H7 (cell line): ENCODE measurements at regions not wholly inside any gene's neighbourhood (a gene's known extent, or its start where the extent isn't known, plus 50 kb on each side); places are given as distances from the start of the nearest gene placed in this dataset.
"Not testable (repeated sequence)": the region's sequence is repeated elsewhere in the genome, so short reads cannot be mapped to it uniquely, and the experiment has no call there.

Experiments
- DNase-seq: peaks from one replicate; pipeline ENCODE4 v3.0.0; 2012
- H3K27me3 ChIP-seq: 2 replicates; pipeline ENCODE4 v1.6.0; 2011; ENCODE audit warnings: mild to moderate bottlenecking, low read length; ENCODE audit not compliant: control insufficient read depth, insufficient read depth
- H3K36me3 ChIP-seq: replicated peaks from 2 replicates; pipeline ENCODE4 v1.5.1; 2011; ENCODE audit warnings: low read length; ENCODE audit not compliant: control insufficient read depth, insufficient read depth
- H3K4me3 ChIP-seq: 2 replicates; pipeline ENCODE4 v1.5.1; 2011; ENCODE audit warnings: low read depth, mild to moderate bottlenecking, control low read depth, low read length, moderate library complexity; ENCODE audit not compliant: insufficient read depth

DNA sequence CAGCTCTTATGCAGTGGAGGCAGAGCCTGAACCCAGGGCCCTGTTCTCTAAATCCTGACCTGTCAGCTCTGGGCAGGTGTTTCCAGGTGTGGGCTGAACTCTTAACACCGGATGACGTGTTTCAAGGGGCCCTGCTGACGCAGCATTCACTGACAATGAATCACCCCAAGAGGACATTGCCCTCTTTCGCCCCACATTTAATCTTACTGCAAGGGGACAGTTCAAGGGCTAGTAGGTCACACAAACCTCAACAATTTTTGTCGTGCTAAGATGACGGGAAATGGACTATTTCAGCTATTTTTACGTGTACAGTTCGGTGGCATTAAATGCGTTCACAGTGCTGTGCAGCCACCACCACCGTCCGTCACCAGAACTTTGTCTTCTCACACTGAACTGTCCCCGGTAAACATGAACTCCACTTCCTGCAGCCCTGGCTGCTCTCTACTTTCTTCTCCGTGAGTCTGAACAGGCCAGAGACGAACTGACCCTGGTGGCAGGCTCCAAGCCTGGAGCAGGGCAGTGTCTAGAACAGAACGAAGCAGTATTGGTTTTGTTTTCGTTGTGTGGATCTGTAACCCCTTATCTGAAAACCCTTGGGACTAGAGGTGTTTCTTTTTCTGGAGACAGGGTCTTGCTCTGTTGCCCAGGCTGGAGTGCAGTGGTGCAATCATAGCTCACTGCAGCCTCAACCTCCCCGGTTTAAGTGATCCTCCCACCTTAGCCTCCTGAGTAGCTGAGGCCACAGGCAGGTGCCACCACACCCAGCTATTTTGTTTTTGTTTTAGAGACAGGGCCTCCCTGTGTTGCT lies 88.4 kb upstream of the CIBAR2 start:
- Histone ChIP-seq H3K27me3 (no peaks in the 10 kb centered on the region), H3K36me3 (no peaks in the 10 kb centered on the region), H3K4me3 (no peak overlapping the region)
- DNase-seq, result no peak

DNA sequence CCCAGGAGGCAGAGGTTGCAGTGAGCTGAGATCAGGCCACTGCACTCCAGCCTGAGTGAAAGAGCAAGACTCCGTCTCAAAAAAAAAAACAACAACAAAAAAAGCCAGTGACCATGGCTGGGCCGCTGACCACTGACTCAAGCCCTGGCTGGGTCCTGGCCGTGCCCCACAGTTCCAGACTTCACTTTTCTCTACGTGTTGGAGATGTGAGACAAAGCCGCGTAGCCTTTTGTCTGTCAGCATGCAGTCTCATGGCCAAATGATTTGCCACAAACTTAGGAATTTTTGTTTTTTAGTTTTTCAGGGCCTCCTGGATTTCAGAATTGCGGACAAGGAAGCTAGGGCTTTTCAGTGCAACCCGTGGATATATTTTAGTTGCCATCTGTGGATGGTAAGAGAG lies 89.3 kb upstream of the CIBAR2 start:
- no peak overlapping the region for H3K4me3 ChIP-seq

DNA sequence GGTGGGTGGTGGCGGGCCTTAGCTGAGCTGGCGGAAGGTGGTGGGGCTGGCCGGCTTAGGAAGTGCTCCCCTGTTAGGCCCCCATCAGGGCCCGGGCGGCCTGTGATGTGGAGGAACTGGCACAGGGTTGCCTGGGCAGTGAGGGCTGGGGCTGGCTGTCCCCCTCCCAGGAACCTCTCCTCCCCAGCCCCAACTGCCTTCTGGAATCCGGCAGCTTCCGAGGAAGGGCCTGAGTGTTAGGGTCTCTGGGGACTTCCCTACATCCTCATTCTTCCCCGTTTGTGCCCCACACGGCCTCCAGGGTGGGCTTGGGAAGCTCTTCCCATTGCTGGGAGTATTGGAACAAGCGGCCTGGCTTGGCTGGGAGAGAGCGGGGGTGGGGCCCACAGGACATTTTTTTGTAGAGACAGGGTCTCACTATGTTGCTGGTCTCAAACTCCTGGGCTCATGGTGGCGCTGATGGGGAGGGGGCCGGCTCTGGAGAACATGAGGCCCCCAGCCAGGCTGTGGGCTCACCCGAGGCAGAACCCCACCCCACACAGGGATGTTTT lies 89.9 kb upstream of the CIBAR2 start:
- peak; percentile 86 for DNase-seq
- Histone ChIP-seq H3K36me3 (no peaks in the 10 kb centered on the region), H3K4me3 (no peak overlapping the region), H3K27me3 (no peaks in the 10 kb centered on the region)

More for the DNA sequence above, 89.3 kb upstream of the CIBAR2 start:
- H3K27me3 ChIP-seq, result no peaks in the 10 kb centered on the region
- DNase-seq, result no peak
- no peaks in the 10 kb centered on the region for H3K36me3 ChIP-seq

DNA sequence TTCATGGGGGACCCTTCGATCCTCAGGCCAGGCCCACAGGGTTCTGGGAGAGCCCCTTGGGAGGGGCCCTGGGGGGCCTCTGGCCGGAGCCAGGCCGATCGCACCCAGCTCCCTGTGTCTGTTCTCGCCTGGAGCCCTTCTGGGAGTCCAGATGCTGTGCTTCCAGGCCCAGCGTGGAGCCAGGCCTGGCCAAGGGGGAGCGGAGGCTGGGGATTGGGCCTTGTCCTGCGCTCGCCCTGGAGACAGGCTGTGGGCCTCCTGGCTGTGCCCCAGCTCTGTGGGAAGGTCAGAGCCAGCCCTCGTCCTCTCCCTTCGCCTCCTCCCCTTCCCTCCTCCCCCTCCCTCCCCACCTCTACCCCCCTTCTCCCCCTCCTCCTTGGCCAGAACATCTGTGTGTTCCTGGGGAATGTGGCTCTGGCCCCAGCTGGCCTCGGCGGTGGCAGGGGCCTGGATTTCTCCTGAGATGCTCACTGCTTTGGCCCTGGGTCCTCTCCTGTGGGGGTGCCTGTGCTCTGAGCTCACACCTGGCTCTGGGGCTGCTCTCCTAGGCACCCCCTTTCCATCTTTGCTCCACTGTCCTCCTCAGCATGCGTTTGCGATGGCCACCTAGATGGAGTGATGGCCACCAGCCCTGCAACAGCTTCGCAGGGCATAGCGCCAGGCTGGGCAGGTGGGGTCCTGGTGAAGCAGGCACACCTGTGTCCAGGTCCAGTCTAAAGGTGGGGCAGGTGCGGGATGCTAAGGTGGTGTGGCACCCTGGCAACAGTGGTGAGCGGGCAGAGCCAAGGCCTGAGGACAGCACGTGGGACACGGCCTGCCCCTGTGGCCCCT lies 90.6 kb upstream of the CIBAR2 start:
- DNase-seq, result peak; percentile 91

DNA sequence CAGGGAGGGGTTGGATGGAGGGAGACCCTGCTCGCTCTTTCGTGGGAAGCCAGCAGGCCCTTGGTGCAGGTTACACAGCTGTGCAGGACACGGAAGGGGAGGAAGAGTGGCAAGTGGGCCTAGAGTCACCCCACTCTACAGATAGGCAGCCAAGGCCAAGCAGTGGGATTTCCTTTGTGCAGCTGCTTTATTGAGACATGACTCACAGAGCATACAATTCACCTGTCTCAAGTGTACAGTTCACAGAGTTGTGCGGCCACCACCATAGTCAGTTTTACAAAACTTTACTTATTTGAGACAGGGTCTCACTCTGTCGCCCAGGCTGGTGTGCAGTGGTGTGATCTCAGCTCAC lies 91.2 kb upstream of the CIBAR2 start:
- Histone ChIP-seq H3K4me3 (no peak overlapping the region), H3K27me3 (no peaks in the 10 kb centered on the region), H3K36me3 (no peaks in the 10 kb centered on the region)
- DNase-seq, result no peak

More for the DNA sequence above, 90.6 kb upstream of the CIBAR2 start:
- Histone ChIP-seq H3K4me3 (no peak overlapping the region), H3K36me3 (no peaks in the 10 kb centered on the region), H3K27me3 (no peaks in the 10 kb centered on the region)

DNA sequence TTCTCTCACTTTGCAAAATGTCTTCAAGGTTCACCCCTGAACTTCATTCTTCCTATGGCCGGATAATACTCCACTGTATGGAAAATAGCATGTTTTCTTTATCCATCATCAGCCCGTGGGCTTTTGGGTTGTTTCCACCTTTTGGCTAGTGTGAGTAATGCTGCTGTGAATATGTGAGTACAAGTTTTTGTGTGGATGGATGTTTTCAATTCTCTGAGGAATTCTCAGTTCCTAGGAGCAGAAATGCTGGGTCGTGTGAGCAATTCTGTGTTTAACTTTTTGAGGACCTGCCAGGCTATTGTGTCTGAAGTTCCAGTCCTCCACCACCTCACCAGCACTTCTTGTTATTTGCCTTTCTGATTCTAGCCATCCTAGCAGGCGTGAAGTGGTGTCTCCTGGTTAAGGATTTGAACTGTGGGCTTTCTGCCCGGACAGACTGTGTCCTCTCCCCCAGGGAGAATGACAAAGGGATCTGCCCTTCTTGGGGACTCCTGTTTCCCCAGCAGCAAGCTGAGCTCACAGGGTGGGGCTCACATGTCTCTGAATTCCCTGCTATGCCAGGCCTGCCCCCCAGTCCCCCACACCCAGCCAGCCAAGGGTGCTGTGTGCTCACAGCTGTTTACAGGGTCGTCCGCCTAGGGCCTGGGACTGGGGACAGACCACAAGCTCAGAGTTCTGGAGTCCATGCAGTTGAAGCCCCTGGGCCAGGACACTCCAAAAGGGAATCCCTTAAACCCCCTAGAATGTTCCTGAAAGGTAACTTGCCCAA lies 92.2 kb upstream of the CIBAR2 start:
- Histone ChIP-seq H3K4me3 (no peak overlapping the region), H3K36me3 (no peaks in the 10 kb centered on the region), H3K27me3 (no peaks in the 10 kb centered on the region)
- DNase-seq, result no peak

DNA sequence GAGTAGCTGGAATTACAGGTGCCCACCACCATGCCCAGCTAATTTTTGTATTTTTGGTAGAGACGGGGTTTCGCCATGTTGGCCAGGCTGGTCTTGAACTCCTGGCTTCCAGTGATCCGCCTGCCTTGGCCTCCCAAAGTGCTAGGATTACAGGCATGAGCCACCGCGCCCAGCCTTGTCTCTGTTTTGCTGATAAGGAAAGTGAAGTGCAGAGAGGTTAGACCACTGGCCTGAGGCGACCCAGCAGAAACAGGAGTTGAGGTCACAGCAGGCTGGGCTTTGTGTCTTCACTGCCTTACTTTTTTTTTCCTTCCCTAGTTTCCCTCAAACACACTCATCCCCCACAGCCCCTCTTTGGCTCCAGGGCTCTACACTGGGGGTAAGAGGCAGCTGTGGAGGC lies 93.0 kb upstream of the CIBAR2 start:
- H3K36me3 ChIP-seq, H3K4me3 ChIP-seq, H3K27me3 ChIP-seq, DNase-seq: not testable (repeated sequence)

DNA sequence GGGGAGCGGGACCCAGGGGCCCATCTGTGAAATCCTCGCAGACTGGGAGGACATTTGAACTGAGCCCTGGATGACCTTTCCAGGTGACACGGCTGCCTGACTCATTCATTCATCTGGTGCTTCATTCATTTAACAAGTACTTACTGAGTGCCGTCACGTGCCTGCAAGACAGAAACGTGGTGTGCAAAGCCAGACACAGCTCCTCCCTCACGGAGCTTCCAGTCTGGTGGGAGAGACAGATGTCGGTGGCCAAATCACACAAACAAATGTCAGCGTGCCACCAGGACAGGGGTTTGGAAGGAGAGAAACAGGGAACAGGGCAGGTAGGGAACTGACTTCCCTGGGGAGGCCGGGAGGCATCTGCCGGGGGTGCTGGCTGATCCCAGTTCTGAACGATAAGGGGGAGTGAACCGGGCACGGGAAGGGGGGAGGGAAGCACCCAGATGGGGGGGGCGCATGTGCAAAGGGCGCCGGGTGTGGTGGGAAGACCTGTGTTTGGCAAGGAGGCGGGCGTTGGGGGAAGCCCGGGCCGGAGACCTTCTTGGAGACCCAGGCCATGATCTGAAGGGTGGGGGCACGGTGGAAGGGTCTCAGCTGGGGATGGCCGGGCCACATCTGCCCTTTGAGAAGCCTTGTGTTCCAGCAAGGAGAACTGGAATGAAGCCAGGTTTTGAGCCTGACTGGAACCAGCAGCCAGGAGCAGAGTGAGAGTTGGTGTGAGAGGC lies 93.6 kb upstream of the CIBAR2 start:
- Histone ChIP-seq H3K36me3 (no peaks in the 10 kb centered on the region), H3K27me3 (no peaks in the 10 kb centered on the region), H3K4me3 (no peak overlapping the region)
- peak; percentile 81 for DNase-seq

DNA sequence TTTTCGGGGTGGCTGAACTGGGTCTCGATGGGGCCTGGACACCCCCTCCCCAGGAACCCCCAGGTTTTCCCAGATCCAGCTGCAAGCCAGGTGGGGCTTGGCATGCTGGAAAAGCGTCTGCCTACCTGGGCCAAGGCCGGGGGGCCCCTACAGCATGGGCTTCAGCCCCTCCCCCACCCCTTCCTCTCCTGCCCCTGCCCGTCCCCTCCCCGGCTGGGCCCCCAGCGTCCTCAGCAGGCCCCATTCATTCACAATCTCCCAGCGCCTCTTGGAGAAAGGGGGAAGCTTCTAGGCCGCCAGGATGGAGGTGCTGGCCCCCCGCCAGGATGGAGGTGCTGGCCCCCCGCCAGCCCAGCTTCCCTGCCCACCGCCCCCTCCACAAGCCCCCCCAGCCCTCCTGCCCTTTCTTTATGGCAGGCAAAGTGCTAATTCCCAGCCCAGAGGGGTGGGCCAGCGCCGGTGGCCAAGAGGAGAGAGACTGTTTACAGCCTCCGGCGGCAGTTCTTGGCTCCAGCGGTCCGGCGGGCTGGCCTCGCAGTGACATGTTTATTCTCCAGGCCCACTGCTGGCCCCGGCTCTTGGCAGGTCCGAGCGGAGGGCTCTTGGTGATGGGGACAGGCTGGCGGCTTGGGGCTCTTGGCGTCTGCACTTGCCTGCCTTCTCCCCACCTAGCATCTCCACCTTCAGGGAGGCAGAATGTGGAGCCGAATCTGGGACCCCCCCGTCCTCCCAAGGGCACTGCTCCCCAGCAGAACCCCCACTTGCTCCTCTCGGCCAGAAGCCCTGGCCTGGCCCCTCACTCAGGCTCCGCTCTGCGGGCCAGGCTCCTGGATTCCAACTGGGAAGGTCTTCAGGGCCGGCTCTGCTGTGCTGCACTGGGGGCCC lies 94.4 kb upstream of the CIBAR2 start:
- no peak overlapping the region for H3K4me3 ChIP-seq
- no peaks in the 10 kb centered on the region for H3K36me3 ChIP-seq
- peak; percentile 92 for DNase-seq
- H3K27me3 ChIP-seq, result no peaks in the 10 kb centered on the region

DNA sequence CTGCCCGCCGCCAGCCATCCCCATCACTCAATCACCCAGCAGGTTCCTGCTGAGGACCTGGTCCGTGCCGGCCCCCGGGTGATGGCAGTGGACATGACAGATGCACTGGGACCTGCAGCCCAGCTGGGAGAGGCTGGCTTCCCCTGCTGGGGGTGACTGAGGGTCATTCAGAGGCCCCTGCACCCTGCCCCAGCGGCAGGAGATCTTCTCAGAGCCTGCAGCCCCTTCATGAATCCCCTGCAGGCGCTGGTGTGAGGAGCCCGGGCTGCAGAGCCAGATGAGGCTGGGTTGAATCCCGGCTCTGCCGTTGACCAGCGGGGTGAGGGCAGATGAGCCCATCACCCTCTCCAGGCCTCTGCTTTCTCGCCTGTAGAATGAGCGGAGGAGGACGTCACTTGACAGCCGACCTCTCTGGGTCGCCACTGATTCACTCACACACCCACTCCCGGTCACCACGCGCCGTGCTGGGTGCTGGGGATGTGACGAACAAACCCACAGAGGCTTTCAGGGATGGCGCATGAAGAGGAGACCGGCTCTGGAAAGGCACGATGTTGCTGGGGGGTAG lies 95.2 kb upstream of the CIBAR2 start:
- Histone ChIP-seq H3K27me3 (no peaks in the 10 kb centered on the region), H3K4me3 (no peak overlapping the region), H3K36me3 (no peaks in the 10 kb centered on the region)
- peak; percentile 77 for DNase-seq

DNA sequence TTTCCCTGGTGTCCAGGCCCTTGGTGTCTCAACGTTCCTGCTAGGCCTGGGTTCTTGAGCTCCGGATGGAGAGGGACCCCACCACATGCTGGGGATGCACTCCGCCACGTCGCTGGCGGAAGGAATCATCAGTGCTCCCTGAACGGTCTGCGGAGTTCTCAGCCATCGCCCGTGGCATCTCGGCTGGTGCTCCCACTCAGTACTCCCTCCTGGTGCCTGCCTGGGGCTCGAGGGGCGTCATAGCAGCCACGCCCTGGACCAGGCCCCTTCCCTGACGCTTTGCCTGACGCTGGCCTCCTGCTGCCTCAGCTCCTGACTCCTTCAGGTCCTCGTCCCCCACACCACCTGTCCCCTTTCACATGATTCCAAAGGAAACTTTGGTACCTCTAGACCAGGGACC lies 95.9 kb upstream of the CIBAR2 start:
- Histone ChIP-seq H3K36me3 (no peaks in the 10 kb centered on the region), H3K4me3 (no peak overlapping the region), H3K27me3 (no peaks in the 10 kb centered on the region)
- DNase-seq, result no peak

DNA sequence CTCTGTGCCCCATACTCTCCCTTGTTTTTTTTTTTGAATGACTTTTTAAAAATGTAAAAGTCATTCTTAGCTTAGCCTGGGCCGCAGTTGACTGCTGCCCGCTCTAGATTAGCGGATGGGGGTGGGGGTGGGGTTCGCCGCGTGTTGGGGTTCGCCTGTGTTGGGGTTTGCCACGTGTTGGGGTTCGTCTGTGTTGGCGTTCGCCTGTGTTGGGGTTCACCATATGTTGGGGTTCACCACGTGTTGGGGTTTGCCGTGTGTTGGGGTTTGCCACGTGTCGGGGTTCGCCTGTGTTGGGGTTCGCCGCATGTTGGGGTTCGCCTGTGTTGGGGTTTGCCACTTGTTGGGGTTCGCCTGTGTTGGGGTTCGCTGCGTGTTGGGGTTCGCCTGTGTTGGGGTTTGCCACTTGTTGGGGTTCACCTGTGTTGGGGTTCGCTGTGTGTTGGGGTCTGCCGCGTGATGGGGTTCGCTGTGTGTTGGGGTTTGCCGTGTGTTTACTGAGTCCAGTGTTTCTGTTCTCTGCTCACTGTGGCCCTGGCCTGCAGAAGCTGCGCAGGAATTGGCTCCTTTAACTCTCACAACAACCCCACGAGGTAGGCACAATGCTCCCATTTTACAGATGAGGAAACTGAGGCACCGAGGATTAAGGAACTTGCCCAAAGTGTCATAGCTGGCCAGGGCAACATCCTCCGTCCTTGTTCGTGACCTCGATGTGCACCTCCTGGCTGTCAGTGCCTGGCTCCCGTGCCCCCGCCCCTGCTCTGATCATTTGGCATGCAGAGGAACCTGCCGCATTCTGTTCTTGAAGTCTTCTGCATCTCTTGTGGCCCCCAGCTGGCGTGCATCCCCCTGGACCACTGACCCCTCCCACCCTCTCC lies 96.6 kb upstream of the CIBAR2 start:
- no peak for DNase-seq
- Histone ChIP-seq H3K4me3 (no peak overlapping the region), H3K36me3 (no peaks in the 10 kb centered on the region), H3K27me3 (no peaks in the 10 kb centered on the region)
